Neural cell (in vitro differentiated cells): ENCODE measurements at regions not wholly inside any gene's neighbourhood (a gene's known extent, or its start where the extent isn't known, plus 50 kb on each side); places are given as distances from the start of the nearest gene placed in this dataset.

Experiments used
- CTCF ChIP-seq: fragments of 450-650 bp; IDR thresholded peaks from 2 replicates; pipeline ENCODE4 v1.5.1; 2014; ENCODE audit warnings: antibody characterized with exemption, mild to moderate bottlenecking, moderate library complexity; ENCODE audit not compliant: poor library complexity, severe bottlenecking
- EP300 ChIP-seq: fragments of 450-650 bp; conservative IDR thresholded peaks from 2 replicates; pipeline ENCODE4 v1.6.1; 2014; ENCODE audit warnings: antibody characterized with exemption, mild to moderate bottlenecking, moderate library complexity; ENCODE audit not compliant: poor library complexity, severe bottlenecking
- EZH2 ChIP-seq: fragments of 200-600, 300-800 bp; shearing (Covaris generic), sonication (generic); IDR thresholded peaks from 2 replicates; pipeline ENCODE4 v1.6.1; 2014; ENCODE audit warnings: antibody characterized with exemption, low read length, borderline replicate concordance, mild to moderate bottlenecking; ENCODE audit not compliant: insufficient read depth, poor library complexity, severe bottlenecking
- POLR2AphosphoS5 ChIP-seq: IDR thresholded peaks from 2 replicates; pipeline ENCODE4 v1.6.1; 2012
- SMC3 ChIP-seq: fragments of 450-650 bp; conservative IDR thresholded peaks from 2 replicates; pipeline ENCODE4 v1.6.1; 2014; ENCODE audit warnings: antibody characterized with exemption, mild to moderate bottlenecking, moderate library complexity; ENCODE audit not compliant: poor library complexity

DNA sequence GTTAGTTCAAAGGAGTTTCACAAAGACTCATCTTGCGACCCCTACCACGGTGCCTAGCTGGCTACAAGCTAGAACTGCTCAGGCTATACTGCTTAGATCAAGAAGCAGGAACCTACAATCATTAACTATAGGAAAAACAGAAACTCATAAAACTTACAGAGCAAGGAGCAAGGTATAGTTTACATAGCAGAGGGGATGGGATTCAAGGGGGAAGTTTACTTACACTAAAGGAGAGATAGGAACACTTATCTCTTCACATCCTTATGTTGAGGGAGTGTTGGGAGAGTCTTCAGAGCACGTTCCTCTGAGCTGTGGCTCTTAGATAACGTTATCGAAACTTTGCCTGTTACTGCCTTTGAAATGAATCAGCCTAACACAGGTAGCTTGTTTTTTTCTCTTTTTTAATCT is 58.1 kb downstream of the FSCB start:
- no peak for TF ChIP-seq CTCF
- TF ChIP-seq SMC3 = no peak
- TF ChIP-seq POLR2AphosphoS5 = no peak
- no peak for TF ChIP-seq EZH2
- TF ChIP-seq EP300 = no peak
